ENCODE measurements at regions not wholly inside any gene's neighbourhood (a gene's known extent, or its start where the extent isn't known, plus 50 kb on each side); places are given as distances from the start of the nearest gene placed in this dataset.

DNA sequence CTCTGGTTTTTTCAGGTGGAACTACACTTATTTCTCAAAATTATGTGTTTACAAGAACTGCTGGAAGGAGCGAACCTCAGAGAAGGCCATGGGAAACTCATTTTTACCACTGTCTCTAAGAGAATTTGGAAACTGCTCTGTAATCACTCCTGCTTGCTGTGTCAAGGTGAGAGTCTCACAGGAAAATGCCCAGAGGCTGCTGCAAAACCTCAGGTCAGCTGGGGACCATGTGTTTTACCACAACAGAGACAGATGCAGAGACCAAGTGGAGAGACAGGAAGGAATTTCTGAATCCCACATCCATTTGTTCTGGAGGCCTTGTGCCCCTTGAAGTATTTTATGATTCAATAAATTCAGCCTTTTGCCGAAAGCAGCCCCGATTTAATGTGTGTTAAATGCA is 743.8 kb upstream of the SLC10A2 start:
- TF ChIP-seq, protein P1, sequence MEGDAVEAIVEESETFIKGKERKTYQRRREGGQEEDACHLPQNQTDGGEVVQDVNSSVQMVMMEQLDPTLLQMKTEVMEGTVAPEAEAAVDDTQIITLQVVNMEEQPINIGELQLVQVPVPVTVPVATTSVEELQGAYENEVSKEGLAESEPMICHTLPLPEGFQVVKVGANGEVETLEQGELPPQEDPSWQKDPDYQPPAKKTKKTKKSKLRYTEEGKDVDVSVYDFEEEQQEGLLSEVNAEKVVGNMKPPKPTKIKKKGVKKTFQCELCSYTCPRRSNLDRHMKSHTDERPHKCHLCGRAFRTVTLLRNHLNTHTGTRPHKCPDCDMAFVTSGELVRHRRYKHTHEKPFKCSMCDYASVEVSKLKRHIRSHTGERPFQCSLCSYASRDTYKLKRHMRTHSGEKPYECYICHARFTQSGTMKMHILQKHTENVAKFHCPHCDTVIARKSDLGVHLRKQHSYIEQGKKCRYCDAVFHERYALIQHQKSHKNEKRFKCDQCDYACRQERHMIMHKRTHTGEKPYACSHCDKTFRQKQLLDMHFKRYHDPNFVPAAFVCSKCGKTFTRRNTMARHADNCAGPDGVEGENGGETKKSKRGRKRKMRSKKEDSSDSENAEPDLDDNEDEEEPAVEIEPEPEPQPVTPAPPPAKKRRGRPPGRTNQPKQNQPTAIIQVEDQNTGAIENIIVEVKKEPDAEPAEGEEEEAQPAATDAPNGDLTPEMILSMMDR (conservative IDR thresholded peaks at IDR 0.05 in 1 of 2, IDR thresholded peaks at IDR 0.05 in 1 of 2; ENCODE audit: extremely low read depth in 1 of 2, insufficient read depth in 1 of 2, low read depth in 1 of 2, low read length in 2 of 2): no peak
- TF ChIP-seq EZH2 (IDR thresholded peaks at IDR 0.05; ENCODE audit: borderline replicate concordance, low read length): no peak

Data from mammary epithelial cell (primary cell).